Ishikawa (cell line): ENCODE measurements at regions not wholly inside any gene's neighbourhood (a gene's known extent, or its start where the extent isn't known, plus 50 kb on each side); places are given as distances from the start of the nearest gene placed in this dataset.

Source experiments
- CEBPB ChIP-seq: IDR thresholded peaks from 2 replicates; pipeline ENCODE4 v1.6.1; 2012
- CREB1 ChIP-seq: IDR thresholded peaks from 2 replicates; pipeline ENCODE4 v1.6.1; 2012; ENCODE audit warnings: low read depth
- EGR1 ChIP-seq: IDR thresholded peaks from 2 replicates; pipeline ENCODE4 v1.6.1; 2012
- EP300 ChIP-seq: IDR thresholded peaks from 2 replicates; pipeline ENCODE4 v1.6.1; 2012; ENCODE audit warnings: borderline replicate concordance
- FOXM1 ChIP-seq: IDR thresholded peaks from 2 replicates; pipeline ENCODE4 v1.6.1; 2012; ENCODE audit warnings: low read depth, borderline replicate concordance
- RAD21 ChIP-seq: IDR thresholded peaks from 2 replicates; pipeline ENCODE4 v1.6.1; 2012; ENCODE audit warnings: low read depth
- TAF1 ChIP-seq: IDR thresholded peaks from 2 replicates; pipeline ENCODE4 v1.6.1; 2012; ENCODE audit warnings: low read depth, mild to moderate bottlenecking
- TCF12 ChIP-seq: IDR thresholded peaks from 2 replicates; pipeline ENCODE4 v1.6.1; 2012; ENCODE audit warnings: low read depth
- TEAD4 ChIP-seq: IDR thresholded peaks from 2 replicates; pipeline ENCODE4 v1.6.1; 2012
- USF1 ChIP-seq: IDR thresholded peaks from 2 replicates; pipeline ENCODE4 v1.6.1; 2012
- YY1 ChIP-seq: IDR thresholded peaks from 2 replicates; pipeline ENCODE4 v1.6.1; 2012; ENCODE audit warnings: low read depth
- ZBTB7A ChIP-seq: IDR thresholded peaks from 2 replicates; pipeline ENCODE4 v1.6.1; 2012; ENCODE audit warnings: low read depth
- TF ChIP-seq, protein P1 (sequence below): IDR thresholded peaks from 2 replicates; pipeline ENCODE4 v1.6.1; 2012; ENCODE audit warnings: low read depth, mild to moderate bottlenecking
- TF ChIP-seq, protein P2 (sequence below): IDR thresholded peaks from 2 replicates; pipeline ENCODE4 v1.6.1; 2012

DNA sequence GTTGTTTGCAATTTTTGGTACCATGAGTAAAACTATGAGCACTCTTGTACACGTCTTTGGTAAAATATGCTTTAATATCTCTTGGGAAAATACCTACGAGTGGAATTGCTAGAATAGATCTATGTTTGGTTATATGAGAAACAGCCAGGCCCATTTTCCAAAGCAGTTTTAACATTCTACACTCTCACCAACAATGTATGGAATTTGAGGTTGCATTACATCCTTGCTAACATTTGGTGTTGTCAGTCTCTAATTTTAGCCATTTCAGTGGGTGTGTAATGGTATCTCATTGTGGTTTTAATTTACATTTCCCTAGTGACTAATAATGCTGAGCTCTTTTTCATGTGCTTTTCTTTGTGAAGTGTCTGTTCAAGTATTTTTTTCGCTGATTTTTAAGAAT lies 118.9 kb upstream of the TCF4 start:
- TF ChIP-seq EP300, result no peak
- TF ChIP-seq, protein P1, sequence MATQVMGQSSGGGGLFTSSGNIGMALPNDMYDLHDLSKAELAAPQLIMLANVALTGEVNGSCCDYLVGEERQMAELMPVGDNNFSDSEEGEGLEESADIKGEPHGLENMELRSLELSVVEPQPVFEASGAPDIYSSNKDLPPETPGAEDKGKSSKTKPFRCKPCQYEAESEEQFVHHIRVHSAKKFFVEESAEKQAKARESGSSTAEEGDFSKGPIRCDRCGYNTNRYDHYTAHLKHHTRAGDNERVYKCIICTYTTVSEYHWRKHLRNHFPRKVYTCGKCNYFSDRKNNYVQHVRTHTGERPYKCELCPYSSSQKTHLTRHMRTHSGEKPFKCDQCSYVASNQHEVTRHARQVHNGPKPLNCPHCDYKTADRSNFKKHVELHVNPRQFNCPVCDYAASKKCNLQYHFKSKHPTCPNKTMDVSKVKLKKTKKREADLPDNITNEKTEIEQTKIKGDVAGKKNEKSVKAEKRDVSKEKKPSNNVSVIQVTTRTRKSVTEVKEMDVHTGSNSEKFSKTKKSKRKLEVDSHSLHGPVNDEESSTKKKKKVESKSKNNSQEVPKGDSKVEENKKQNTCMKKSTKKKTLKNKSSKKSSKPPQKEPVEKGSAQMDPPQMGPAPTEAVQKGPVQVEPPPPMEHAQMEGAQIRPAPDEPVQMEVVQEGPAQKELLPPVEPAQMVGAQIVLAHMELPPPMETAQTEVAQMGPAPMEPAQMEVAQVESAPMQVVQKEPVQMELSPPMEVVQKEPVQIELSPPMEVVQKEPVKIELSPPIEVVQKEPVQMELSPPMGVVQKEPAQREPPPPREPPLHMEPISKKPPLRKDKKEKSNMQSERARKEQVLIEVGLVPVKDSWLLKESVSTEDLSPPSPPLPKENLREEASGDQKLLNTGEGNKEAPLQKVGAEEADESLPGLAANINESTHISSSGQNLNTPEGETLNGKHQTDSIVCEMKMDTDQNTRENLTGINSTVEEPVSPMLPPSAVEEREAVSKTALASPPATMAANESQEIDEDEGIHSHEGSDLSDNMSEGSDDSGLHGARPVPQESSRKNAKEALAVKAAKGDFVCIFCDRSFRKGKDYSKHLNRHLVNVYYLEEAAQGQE, result no peak
- no peak for TF ChIP-seq FOXM1
- TF ChIP-seq TEAD4, result no peak
- no peak for TF ChIP-seq TCF12
- no peak for TF ChIP-seq EGR1
- TF ChIP-seq, protein P2, sequence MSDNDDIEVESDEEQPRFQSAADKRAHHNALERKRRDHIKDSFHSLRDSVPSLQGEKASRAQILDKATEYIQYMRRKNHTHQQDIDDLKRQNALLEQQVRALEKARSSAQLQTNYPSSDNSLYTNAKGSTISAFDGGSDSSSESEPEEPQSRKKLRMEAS, result no peak
- no peak for TF ChIP-seq USF1
- no peak for TF ChIP-seq CEBPB
- TF ChIP-seq CREB1, result no peak
- TF ChIP-seq TAF1, result no peak
- no peak for TF ChIP-seq RAD21
- no peak for TF ChIP-seq YY1
- no peak for TF ChIP-seq ZBTB7A
